GM21381 (cell line): ENCODE measurements at regions not wholly inside any gene's neighbourhood (a gene's known extent, or its start where the extent isn't known, plus 50 kb on each side); places are given as distances from the start of the nearest gene placed in this dataset.

Experiments
- ATAC-seq: cut with Tn5 transposase; IDR thresholded peaks from one replicate; pipeline ENCODE4 v1.9.1; 2021; ENCODE audit warnings: mild to moderate bottlenecking, moderate library complexity; ENCODE audit not compliant: unreplicated experiment

GRCh38 chr7:13359656-13360055 lies 629.8 kb downstream of the ETV1 start:
- ATAC-seq, result no peak

- no peak for ATAC-seq
Observed at GRCh38 chr7:13386741-13387140, 602.7 kb downstream of the ETV1 start.

- ATAC-seq, result no peak
Observed at GRCh38 chr7:13407911-13408310, 581.6 kb downstream of the ETV1 start.

GRCh38 chr7:13411151-13411550 lies 578.3 kb downstream of the ETV1 start:
- ATAC-seq, result no peak

- no peak for ATAC-seq
Observed at GRCh38 chr7:13411636-13412035, 577.8 kb downstream of the ETV1 start.

GRCh38 chr7:13414181-13414580 lies 575.3 kb downstream of the ETV1 start:
- no peak for ATAC-seq

GRCh38 chr7:13414661-13415107 lies 574.8 kb downstream of the ETV1 start:
- no peak for ATAC-seq

- no peak for ATAC-seq
Observed at GRCh38 chr7:13416071-13416470, 573.4 kb downstream of the ETV1 start.

- ATAC-seq, result no peak
Observed at GRCh38 chr7:13416544-13416943, 572.9 kb downstream of the ETV1 start.

- no peak for ATAC-seq
Observed at GRCh38 chr7:13420726-13421125, 568.7 kb downstream of the ETV1 start.

- ATAC-seq, result no peak
Observed at GRCh38 chr7:13421776-13422175, 567.7 kb downstream of the ETV1 start.

- no peak for ATAC-seq
Observed at GRCh38 chr7:13433946-13434345, 555.5 kb downstream of the ETV1 start.

GRCh38 chr7:13442226-13442625 lies 547.2 kb downstream of the ETV1 start:
- no peak for ATAC-seq

GRCh38 chr7:13447637-13448036 lies 541.8 kb downstream of the ETV1 start:
- no peak for ATAC-seq

GRCh38 chr7:13448243-13448642 lies 541.2 kb downstream of the ETV1 start:
- ATAC-seq, result no peak

GRCh38 chr7:13449460-13449859 lies 540.0 kb downstream of the ETV1 start:
- ATAC-seq, result no peak

GRCh38 chr7:13454916-13455592 lies 534.4 kb downstream of the ETV1 start:
- ATAC-seq, result no peak

- ATAC-seq, result no peak
Observed at GRCh38 chr7:13457790-13458189, 531.7 kb downstream of the ETV1 start.

- no peak for ATAC-seq
Observed at GRCh38 chr7:13466874-13467547, 522.5 kb downstream of the ETV1 start.

- ATAC-seq, result no peak
Observed at GRCh38 chr7:13476881-13477444, 512.5 kb downstream of the ETV1 start.

GRCh38 chr7:13489386-13489785 lies 500.1 kb downstream of the ETV1 start:
- ATAC-seq, result no peak

- ATAC-seq, result no peak
Observed at GRCh38 chr7:13496976-13497375, 492.5 kb downstream of the ETV1 start.
